Muscle layer of duodenum (tissue), 2 donors: ENCODE measurements at regions not wholly inside any gene's neighbourhood (a gene's known extent, or its start where the extent isn't known, plus 50 kb on each side); places are given as distances from the start of the nearest gene placed in this dataset.

Experiments
- H3K27ac ChIP-seq: one replicate; pipeline ENCODE4 v1.7.0; 2013; ENCODE audit warnings: mild to moderate bottlenecking, low read length
- H3K27me3 ChIP-seq: one replicate; pipeline ENCODE4 v1.7.0; 2013; ENCODE audit warnings: low read depth, mild to moderate bottlenecking, control low read depth, low read length
- H3K36me3 ChIP-seq, 2 donors: one replicate each; pipeline ENCODE4 v1.7.0; 2013; ENCODE audit warnings: low read length in 2 of 2, control low read depth in 1 of 2, mild to moderate bottlenecking in 1 of 2; ENCODE audit not compliant: insufficient read depth in 2 of 2, control insufficient read depth in 1 of 2
- H3K4me1 ChIP-seq, 2 donors: one replicate each; pipeline ENCODE4 v1.7.0; 2013; ENCODE audit warnings: low read length in 2 of 2, mild to moderate bottlenecking in 2 of 2, control low read depth in 1 of 2, moderate library complexity in 1 of 2; ENCODE audit not compliant: insufficient read depth in 2 of 2, control insufficient read depth in 1 of 2
- H3K4me3 ChIP-seq, 2 donors: one replicate each; pipeline ENCODE4 v1.7.0; 2013; ENCODE audit warnings: low read length in 2 of 2, low read depth in 1 of 2, mild to moderate bottlenecking in 1 of 2
- H3K9me3 ChIP-seq, 2 donors: one replicate each; pipeline ENCODE4 v1.7.0; 2013; ENCODE audit warnings: low read length in 2 of 2, control low read depth in 1 of 2, mild to moderate bottlenecking in 1 of 2; ENCODE audit not compliant: control insufficient read depth in 1 of 2
- donor health status: healthy.

DNA sequence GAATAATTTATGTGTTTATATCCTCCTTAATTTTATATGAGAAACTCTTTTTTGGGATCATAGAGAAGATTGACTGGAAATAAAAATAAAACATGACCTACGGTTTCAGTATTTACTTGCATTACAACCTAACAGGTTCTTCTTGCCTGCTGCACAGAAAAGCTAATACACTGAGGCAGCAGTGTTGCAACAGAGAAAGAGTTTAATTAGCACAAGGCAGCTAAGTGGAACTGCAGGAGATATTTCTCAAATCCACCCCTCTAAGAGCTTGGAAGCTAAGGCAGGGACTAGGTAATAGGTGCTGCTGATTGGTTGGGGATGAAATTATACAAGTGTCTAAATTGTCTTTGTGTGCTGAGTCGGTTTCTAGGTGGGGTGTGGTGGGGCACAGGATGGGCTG, 380.9 kb downstream of the DIRAS2 start:
- no peaks in the 10 kb centered on the region for H3K4me1 ChIP-seq
- no peak overlapping the region for H3K4me3 ChIP-seq
- peaks cover 10 to 12% of the 10 kb centered on the region in 2 donors for H3K9me3 ChIP-seq
- no peaks in the 10 kb centered on the region for H3K36me3 ChIP-seq
- H3K27ac ChIP-seq = no peak overlapping the region
- no peaks in the 10 kb centered on the region for H3K27me3 ChIP-seq

DNA sequence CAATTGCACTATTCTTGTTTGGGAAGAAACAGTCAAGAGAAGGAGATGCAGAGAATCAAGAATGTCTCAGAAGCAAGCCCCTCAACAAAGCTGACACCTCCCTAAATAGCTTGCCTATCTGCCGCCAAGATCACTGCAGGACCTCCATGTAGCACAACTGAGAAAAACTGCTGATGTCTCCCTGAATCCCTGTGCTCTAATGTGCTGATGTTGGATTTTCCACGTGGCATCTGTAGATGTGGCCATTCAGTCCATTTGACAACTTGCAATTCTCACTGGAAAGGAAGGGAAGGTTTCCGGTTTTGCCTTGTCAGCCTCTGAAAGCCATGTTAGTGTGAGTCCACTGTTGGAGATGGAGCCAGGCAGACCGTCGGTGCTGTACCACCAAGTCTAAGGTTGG, 374.0 kb downstream of the DIRAS2 start:
- Histone ChIP-seq H3K27me3 (no peaks in the 10 kb centered on the region), H3K4me1 (no peaks in the 10 kb centered on the region), H3K27ac (no peak overlapping the region)

DNA sequence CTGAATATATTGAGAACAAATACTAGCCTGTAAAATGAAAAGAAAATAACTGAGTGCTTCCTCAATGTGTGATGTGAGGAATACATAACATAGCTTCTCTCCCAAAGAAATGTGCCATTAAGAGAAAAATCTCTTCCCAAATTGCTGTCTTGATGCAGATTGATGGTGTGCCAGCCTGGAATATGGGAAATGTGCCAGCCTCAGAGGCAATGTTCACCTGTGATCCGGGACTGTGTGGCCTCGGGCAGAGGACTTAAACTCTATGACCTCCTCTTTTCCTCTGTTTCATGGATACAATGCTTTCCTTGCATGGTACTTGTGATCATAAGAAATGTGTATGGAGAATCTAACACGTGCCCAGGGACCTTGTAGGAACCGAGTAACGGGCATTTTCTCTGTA, 370.9 kb downstream of the DIRAS2 start:
- Histone ChIP-seq H3K36me3 (no peaks in the 10 kb centered on the region), H3K9me3 (peaks cover 0 to 5% of the 10 kb centered on the region in 2 donors), H3K4me1 (no peaks in the 10 kb centered on the region), H3K4me3 (no peak overlapping the region), H3K27ac (no peak overlapping the region), H3K27me3 (no peaks in the 10 kb centered on the region)

More for the DNA sequence above, 374.0 kb downstream of the DIRAS2 start:
- Histone ChIP-seq H3K9me3 (no peaks in the 10 kb centered on the region), H3K36me3 (no peaks in the 10 kb centered on the region), H3K4me3 (no peak overlapping the region)

DNA sequence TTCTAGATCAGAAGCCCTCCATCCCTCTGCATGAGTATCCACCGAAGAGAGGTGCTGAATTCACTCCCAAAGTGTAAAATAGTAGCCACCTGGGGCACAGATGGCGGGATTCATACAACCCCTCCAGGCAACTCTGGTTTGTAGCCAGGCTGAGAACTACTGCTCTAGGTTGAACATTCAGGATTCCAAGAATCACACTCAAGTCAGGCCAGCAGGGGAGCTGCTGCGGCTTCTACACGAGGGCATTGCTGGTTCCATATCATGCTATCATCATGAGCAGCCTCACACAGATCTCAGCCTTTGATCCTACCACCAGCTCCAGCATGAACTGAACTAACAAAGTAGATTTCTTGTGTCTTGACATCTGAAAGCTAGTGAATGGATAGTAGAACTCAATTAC, 367.9 kb downstream of the DIRAS2 start:
- H3K27me3 ChIP-seq = no peaks in the 10 kb centered on the region
- H3K36me3 ChIP-seq = no peaks in the 10 kb centered on the region
- peaks cover 0 to 5% of the 10 kb centered on the region in 2 donors for H3K9me3 ChIP-seq
- no peaks in the 10 kb centered on the region for H3K4me1 ChIP-seq
- H3K4me3 ChIP-seq = no peak overlapping the region
- H3K27ac ChIP-seq = no peak overlapping the region

DNA sequence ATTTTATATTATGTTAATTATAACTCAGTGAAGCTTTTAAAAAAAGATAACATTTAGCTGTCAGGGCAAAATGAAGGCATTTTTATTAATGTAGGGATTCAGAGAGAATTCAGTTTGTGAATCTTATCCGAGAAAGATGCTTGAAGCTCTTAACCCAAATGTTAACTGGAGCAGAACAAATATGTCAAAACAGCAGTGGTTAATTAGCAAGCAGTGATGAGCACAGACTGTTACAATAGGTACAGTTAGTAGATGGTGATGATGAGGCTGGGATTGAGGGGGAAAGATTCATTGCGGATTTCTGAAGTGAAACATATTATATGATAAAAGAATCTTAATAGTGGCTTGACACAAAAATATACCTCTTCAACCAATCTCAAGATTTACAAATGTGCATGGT, 356.7 kb downstream of the DIRAS2 start:
- Histone ChIP-seq H3K36me3 (no peaks in the 10 kb centered on the region), H3K27me3 (no peaks in the 10 kb centered on the region), H3K27ac (no peak overlapping the region), H3K4me3 (no peak overlapping the region), H3K4me1 (no peaks in the 10 kb centered on the region), H3K9me3 (no peaks in the 10 kb centered on the region)

DNA sequence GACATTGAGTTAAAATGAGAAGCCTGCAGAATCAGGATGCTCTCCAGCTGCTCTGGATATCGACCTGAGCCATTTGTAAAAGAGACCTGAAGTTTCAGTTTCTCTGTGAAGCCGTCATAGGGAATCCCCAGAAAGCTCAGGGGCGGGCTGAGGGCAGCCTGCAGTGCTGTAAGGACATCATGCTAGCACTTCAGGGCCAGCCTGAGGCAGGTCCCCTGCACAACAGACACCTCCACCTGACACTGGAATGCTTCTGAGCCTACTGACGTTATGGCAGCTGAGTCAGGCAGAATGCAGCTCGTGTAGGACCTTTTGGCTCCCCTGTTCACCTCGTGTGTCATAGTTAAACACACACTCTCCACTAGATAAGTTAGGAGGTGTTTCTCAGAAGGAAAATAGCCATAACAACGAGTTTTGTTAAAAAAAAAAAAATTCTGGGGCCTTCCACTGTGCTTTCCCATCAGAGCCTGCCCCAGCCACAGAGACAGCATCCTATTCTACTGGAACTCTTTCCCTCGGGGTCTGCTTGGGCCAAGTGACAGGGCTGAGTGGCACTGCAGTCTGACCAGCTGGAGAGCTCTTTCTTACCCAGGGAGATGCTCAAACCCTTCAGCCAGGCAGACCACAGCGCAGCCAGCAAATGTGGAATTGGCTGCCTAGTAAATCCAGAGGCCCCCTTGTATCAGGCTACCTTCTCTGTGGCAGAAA, 354.9 kb downstream of the DIRAS2 start:
- Histone ChIP-seq H3K9me3 (no peaks in the 10 kb centered on the region), H3K27ac (no peak overlapping the region), H3K36me3 (no peaks in the 10 kb centered on the region), H3K4me3 (no peak overlapping the region), H3K27me3 (no peaks in the 10 kb centered on the region), H3K4me1 (no peaks in the 10 kb centered on the region)

DNA sequence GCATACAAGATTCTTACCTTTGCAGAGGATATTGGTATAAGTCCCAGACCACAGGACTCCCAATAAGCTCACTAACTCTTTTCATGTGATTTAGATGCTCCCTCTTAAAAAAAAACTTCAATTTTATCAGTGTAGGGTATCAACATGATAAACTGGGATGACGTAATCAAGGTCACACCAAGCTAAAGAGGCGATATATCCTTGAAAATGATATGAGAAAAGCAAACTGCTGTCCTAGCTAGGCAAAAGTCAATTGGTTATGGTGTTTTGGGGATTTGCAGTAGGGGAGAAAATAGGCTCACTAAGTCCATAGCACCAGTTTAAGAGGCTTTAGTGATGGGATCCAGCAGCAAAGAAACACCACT, 354.4 kb downstream of the DIRAS2 start:
- Histone ChIP-seq H3K4me1 (no peaks in the 10 kb centered on the region), H3K27ac (no peak overlapping the region), H3K9me3 (no peaks in the 10 kb centered on the region), H3K27me3 (no peaks in the 10 kb centered on the region), H3K36me3 (no peaks in the 10 kb centered on the region), H3K4me3 (no peak overlapping the region)

DNA sequence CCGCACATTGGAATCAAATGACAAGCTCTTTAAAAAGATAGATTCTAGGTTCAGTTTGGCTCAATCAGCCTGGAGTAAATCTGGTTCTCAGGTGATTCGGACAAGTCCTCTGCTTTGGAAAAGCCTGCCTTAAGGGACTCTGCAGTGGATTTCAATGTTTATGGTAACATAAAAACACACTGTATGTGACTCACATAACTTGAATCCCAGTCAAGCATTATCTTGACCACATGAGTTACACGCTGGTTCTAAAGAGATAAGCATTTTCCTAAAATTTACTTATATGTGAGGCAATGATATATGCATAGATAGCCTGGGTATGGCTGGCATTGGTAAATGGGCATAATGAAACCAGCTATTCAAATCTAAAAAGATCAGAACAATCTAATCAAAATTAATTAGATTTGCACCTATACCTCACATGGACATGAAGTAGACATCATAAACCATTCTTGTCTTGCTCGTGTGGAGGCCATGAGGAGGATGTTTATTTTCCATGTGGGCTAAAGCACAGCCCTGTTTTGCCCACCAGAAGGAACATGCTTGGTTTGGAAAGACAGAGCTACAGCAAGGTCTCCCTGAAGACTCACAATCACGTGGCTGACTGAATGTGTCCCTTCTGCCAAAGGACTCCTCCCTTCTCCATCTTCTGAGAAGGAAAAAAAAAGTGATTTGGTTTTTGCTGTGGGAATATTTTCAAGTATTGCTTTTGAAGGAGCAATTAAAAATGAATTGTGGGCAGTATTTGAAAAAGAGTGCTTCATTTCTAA, 351.7 kb downstream of the DIRAS2 start:
- Histone ChIP-seq H3K9me3 (no peaks in the 10 kb centered on the region), H3K27me3 (no peaks in the 10 kb centered on the region), H3K27ac (no peak overlapping the region), H3K4me1 (no peaks in the 10 kb centered on the region), H3K36me3 (no peaks in the 10 kb centered on the region), H3K4me3 (no peak overlapping the region)

DNA sequence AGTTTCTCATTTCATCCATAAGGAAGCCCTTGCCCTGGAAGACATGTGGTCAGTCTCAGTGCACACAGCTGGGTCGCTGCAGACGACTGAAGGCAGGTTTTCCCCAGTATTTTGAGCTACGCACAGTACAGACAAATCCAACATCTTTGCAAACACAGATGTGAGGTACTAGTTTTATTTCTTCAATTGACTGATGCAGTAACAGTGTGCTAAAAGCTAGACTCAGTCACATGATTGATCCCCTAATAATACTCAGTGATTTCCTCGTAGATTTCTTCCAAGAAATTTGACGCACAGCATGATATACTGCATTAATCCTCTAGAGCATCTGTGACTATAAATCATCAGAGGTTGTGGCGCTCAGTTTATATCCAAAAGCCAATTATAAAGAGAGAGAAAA, 346.1 kb downstream of the DIRAS2 start:
- no peaks in the 10 kb centered on the region for H3K27me3 ChIP-seq
- H3K36me3 ChIP-seq = no peaks in the 10 kb centered on the region
- no peak overlapping the region for H3K27ac ChIP-seq
- H3K4me1 ChIP-seq = no peaks in the 10 kb centered on the region
- H3K9me3 ChIP-seq = no peaks in the 10 kb centered on the region
- no peak overlapping the region for H3K4me3 ChIP-seq

DNA sequence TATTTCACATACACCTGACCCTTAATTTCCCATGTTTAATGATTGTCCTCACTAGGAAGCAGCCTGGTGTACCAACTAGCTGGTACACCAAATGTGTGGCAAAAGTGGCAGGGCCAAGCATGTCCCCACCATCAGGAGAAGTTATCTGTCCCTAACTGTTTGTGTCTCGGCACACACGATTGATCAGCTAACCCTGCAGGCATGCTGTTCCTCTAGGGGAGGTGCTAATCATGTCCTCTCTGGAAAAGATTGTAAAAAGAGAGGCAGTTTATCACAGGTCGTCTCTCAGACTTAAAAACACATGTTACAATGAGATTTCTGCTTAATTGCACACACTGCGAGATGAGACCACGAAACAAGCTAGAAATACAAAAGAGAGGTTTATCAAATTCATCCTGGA, 342.7 kb downstream of the DIRAS2 start:
- Histone ChIP-seq H3K4me3 (no peak overlapping the region), H3K27me3 (no peaks in the 10 kb centered on the region), H3K4me1 (no peaks in the 10 kb centered on the region), H3K9me3 (no peaks in the 10 kb centered on the region), H3K36me3 (no peaks in the 10 kb centered on the region), H3K27ac (no peak overlapping the region)

DNA sequence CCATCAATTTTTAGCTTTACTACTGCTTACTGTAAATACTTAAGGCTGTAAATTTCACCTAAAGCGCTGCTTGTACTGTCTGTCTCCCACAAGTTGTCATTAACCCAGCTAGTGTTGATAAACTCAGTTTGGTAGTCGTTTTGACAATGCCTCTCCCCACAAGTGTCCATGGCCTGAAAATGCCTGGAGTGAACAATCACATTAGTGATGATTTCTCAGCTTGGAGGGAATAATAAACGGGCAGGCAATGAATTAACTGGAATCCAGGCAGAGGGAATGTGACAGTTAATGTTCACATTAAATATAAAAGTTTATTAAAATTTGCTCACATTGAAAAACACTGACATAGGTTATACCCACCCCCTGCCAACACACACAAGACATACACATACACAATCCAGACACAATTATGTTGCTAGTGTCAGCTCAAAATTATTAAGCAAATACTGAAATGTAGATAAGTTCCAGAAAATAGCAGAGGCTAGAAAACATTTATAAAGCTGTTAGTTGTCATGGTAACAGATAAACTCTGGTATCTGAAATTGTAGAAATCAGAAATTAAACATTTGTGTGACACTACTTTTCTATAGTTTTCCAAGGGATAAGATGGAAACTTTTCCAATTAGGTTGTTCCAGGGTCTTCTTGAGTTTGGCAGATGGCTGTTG, 341.9 kb downstream of the DIRAS2 start:
- Histone ChIP-seq H3K36me3 (no peaks in the 10 kb centered on the region), H3K27me3 (no peaks in the 10 kb centered on the region), H3K4me3 (no peak overlapping the region), H3K27ac (no peak overlapping the region), H3K4me1 (no peaks in the 10 kb centered on the region), H3K9me3 (no peaks in the 10 kb centered on the region)
